ENCODE measurements at regions not wholly inside any gene's neighbourhood (a gene's known extent, or its start where the extent isn't known, plus 50 kb on each side); places are given as distances from the start of the nearest gene placed in this dataset.

GRCh38 chr5:135249658-135250057 is 149.4 kb downstream of the MACROH2A1 start:
- DNase-seq (ENCODE audit: extremely low read depth, low read depth) = no peak

- no peak for DNase-seq (ENCODE audit: extremely low read depth, low read depth)
These were observed 150.2 kb downstream of the MACROH2A1 start for GRCh38 chr5:135248801-135249231.

GRCh38 chr5:135246923-135247795 is 151.9 kb downstream of the MACROH2A1 start:
- DNase-seq (ENCODE audit: extremely low read depth, low read depth) = peak; percentile 82

GRCh38 chr5:135246605-135246922 is 152.5 kb downstream of the MACROH2A1 start:
- DNase-seq (ENCODE audit: extremely low read depth, low read depth) = no peak

- no peak for DNase-seq (ENCODE audit: extremely low read depth, low read depth)
These were observed 153.2 kb downstream of the MACROH2A1 start for GRCh38 chr5:135245521-135246499.

GRCh38 chr5:135244620-135245021 is 154.4 kb downstream of the MACROH2A1 start:
- no peak for DNase-seq (ENCODE audit: extremely low read depth, low read depth)

- DNase-seq (ENCODE audit: extremely low read depth, low read depth) = no peak
These were observed 155.3 kb downstream of the MACROH2A1 start for GRCh38 chr5:135243556-135244285.

GRCh38 chr5:135242866-135243555 is 156.0 kb downstream of the MACROH2A1 start:
- DNase-seq (ENCODE audit: extremely low read depth, low read depth) = no peak

GRCh38 chr5:135242021-135242865 is 156.8 kb downstream of the MACROH2A1 start:
- DNase-seq (ENCODE audit: extremely low read depth, low read depth) = no peak

- DNase-seq (ENCODE audit: extremely low read depth, low read depth) = no peak
These were observed 157.5 kb downstream of the MACROH2A1 start for GRCh38 chr5:135241536-135241935.

- no peak for DNase-seq (ENCODE audit: extremely low read depth, low read depth)
These were observed 158.2 kb downstream of the MACROH2A1 start for GRCh38 chr5:135240781-135241360.

GRCh38 chr5:135240283-135240633 is 158.8 kb downstream of the MACROH2A1 start:
- no peak for DNase-seq (ENCODE audit: extremely low read depth, low read depth)

GRCh38 chr5:135239453-135240282 is 159.4 kb downstream of the MACROH2A1 start:
- DNase-seq (ENCODE audit: extremely low read depth, low read depth) = no peak

GRCh38 chr5:135238622-135239452 is 160.2 kb downstream of the MACROH2A1 start:
- DNase-seq (ENCODE audit: extremely low read depth, low read depth) = no peak

GRCh38 chr5:135237748-135238103 is 161.3 kb downstream of the MACROH2A1 start:
- no peak for DNase-seq (ENCODE audit: extremely low read depth, low read depth)

- no peak for DNase-seq (ENCODE audit: extremely low read depth, low read depth)
These were observed 161.9 kb downstream of the MACROH2A1 start for GRCh38 chr5:135236908-135237747.

Data from NCI-H460 (cell line).